SK-N-MC (cell line): ENCODE measurements at regions not wholly inside any gene's neighbourhood (a gene's known extent, or its start where the extent isn't known, plus 50 kb on each side); places are given as distances from the start of the nearest gene placed in this dataset.
"Not testable (repeated sequence)": the region's sequence is repeated elsewhere in the genome, so short reads cannot be mapped to it uniquely, and the experiment has no call there.

Source experiments
- DNase-seq: peaks from one replicate; pipeline ENCODE4 v3.0.0-alpha.2; 2011; ENCODE audit warnings: low read depth, low spot score
- H3K27ac ChIP-seq: fragments of 200-600 bp; sonication (generic); 2 replicates; pipeline ENCODE4 v1.5.1; 2016; ENCODE audit warnings: mixed run types
- H3K36me3 ChIP-seq: fragments of 200-600 bp; sonication (generic); 2 replicates; pipeline ENCODE4 v1.6.1; 2017; ENCODE audit warnings: antibody characterized with exemption, low read length, mixed read lengths; ENCODE audit not compliant: insufficient read depth
- H3K4me3 ChIP-seq: fragments of 200-600 bp; sonication (generic); 2 replicates; pipeline ENCODE4 v1.5.1; 2016
- H3K9ac ChIP-seq: fragments of 200-600 bp; sonication (generic); 2 replicates; pipeline ENCODE4 v1.8.0; 2017; ENCODE audit warnings: mixed run types, mixed read lengths; ENCODE audit not compliant: insufficient read length
- H3K9me3 ChIP-seq: fragments of 200-600 bp; sonication (generic); 2 replicates; pipeline ENCODE4 v1.6.1; 2017; ENCODE audit warnings: low read depth, mild to moderate bottlenecking, antibody characterized with exemption, low read length, moderate library complexity, mixed read lengths
- EZH2 ChIP-seq: fragments of 200-600 bp; sonication (generic); IDR thresholded peaks from one replicate; pipeline ENCODE4 v1.6.1; 2017; ENCODE audit warnings: antibody characterized with exemption
- FOXP2 ChIP-seq: optimal IDR thresholded peaks from 2 replicates; pipeline ENCODE3; 2011; ENCODE audit warnings: mild to moderate bottlenecking, moderate library complexity; ENCODE audit not compliant: insufficient read depth; ENCODE audit errors: extremely low read length, control extremely low read depth
- POLR2AphosphoS5 ChIP-seq: IDR thresholded peaks from 2 replicates; pipeline ENCODE4 v1.6.1; 2012; ENCODE audit warnings: mild to moderate bottlenecking, low read depth, low read length, borderline replicate concordance

DNA sequence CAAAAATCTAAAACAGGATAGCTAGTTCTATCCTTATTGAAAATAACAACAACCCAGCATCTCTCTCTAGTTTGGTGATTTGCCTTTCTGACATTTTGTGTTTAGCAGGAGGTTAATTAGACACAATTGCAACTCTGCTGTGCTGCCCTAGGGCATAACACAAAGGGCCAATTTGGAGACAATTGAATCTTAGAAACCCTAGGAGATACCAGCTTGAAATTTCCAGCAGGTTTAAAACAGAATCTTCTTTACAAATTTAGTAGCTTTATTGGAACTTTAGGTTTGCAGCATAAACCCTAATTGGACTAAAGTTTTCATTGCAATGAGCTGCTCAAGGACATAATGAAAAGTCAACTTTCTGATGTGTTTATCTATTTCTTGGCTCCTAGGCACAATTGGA, 166.7 kb upstream of the FER start:
- Histone ChIP-seq H3K27ac (no peak overlapping the region), H3K4me3 (no peak overlapping the region), H3K9me3 (no peaks in the 10 kb centered on the region), H3K9ac (no peak overlapping the region), H3K36me3 (no peaks in the 10 kb centered on the region)
- DNase-seq, result no peak
- no peak for TF ChIP-seq POLR2AphosphoS5
- TF ChIP-seq EZH2, result no peak
- no peak for TF ChIP-seq FOXP2

DNA sequence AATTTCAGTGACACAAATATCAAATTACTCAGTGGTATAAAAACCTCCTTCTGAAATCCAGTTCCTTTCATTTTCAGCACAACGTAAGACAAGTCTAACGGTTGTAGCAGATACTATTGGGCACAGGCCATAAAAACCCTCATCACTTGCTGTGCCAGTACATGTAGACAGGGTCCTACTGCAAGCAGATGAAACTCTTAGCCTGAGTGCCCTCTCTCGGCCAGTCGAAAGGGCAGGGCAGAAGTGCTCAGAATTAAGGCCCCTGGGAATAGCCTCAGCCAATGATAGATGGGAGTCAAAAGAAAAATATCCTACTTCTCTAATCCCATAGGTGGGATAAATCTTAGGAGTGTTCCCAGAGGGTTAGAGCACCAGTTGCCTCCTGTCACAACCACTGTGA, 168.5 kb upstream of the FER start:
- H3K9me3 ChIP-seq, result no peaks in the 10 kb centered on the region
- no peaks in the 10 kb centered on the region for H3K36me3 ChIP-seq
- no peak for DNase-seq
- H3K4me3 ChIP-seq, result no peak overlapping the region
- no peak overlapping the region for H3K27ac ChIP-seq
- TF ChIP-seq POLR2AphosphoS5 (no peak), FOXP2 (no peak), EZH2 (no peak)
- no peak overlapping the region for H3K9ac ChIP-seq

DNA sequence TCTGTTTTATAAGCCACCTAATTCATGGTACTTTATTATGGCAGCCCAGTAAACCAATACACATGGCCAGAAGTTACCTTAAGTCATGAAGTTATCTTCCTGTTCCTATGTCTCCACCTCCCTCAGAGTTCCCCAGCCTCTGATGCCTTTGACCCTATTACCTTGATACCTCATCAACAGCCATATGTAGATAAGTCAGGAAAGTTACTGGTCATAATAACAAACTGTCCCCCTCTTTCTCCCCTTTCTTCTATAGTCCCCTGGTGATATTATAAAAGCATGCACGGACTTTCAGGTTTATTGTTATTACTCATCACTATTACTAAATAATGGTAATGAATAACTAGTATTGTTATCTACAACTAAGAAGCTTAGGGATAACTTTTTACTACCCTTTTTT, 168.9 kb upstream of the FER start:
- H3K9me3 ChIP-seq, result no peaks in the 10 kb centered on the region
- TF ChIP-seq POLR2AphosphoS5 (no peak), FOXP2 (no peak), EZH2 (no peak)
- H3K4me3 ChIP-seq, result no peak overlapping the region
- no peak overlapping the region for H3K27ac ChIP-seq
- no peak overlapping the region for H3K9ac ChIP-seq
- H3K36me3 ChIP-seq, result no peaks in the 10 kb centered on the region
- no peak for DNase-seq

DNA sequence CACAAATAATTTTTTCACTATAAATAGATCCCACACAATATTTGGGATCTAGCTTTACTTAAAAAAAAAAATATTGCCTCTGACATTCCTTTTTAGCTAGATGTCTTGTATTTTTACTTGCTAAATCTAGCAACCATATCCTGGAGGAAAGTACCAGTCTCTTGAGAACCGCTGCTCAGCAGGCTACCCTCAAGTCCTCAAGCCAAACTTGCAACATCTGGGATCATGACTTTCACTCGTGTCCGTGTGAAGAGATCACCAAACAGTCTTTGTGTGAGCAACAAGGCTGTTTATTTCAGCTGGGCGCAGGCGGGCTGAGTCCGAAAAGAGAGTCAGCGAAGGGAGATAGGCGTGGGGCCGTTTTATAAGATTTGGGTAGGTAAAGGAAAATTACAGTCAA, 180.3 kb upstream of the FER start:
- H3K27ac ChIP-seq, result no peak overlapping the region

DNA sequence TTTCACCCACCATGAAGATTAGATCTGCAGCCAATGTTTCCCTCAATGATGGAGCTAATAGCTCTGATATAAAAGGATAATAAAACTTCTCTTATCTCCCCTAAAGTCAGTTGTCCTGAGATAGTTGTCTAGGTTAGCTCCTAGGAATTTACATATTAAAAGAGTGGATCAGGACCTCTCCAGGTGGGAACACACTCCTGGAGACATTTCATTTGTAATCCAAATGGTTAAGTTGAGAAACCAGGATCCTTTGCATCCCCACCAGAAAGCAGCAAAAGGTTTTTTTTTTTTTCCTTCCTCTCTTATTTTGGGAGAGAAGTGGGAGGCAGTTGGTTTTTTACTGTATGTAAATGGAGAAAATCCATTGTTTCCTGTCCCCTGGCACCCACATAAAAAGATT, 182.5 kb upstream of the FBXL17 start:
- TF ChIP-seq POLR2AphosphoS5 (no peak), FOXP2 (no peak), EZH2 (no peak)
- no peaks in the 10 kb centered on the region for H3K36me3 ChIP-seq
- H3K4me3 ChIP-seq, result no peak overlapping the region
- no peak overlapping the region for H3K27ac ChIP-seq
- no peak overlapping the region for H3K9ac ChIP-seq
- no peak for DNase-seq
- H3K9me3 ChIP-seq, result no peaks in the 10 kb centered on the region

More for the DNA sequence above, 180.3 kb upstream of the FER start:
- Histone ChIP-seq H3K4me3 (no peak overlapping the region), H3K9me3 (no peaks in the 10 kb centered on the region), H3K36me3 (no peaks in the 10 kb centered on the region), H3K9ac (no peak overlapping the region)
- DNase-seq, result no peak
- TF ChIP-seq EZH2 (no peak), FOXP2 (no peak)

DNA sequence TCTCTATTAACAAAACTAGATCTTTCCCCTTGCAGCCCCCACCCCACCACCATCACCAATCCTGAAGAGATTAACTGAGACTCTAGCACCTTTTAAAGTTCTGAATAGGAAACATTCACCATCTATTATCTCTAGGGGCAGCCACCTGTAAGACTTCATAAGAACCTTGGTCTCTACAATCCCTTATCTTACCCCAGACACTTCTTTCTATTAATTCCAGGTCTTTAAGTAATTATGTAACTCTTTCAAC, 180.2 kb upstream of the FBXL17 start:
- Histone ChIP-seq H3K9me3 (no peaks in the 10 kb centered on the region), H3K36me3 (no peaks in the 10 kb centered on the region), H3K27ac (no peak overlapping the region), H3K4me3 (no peak overlapping the region), H3K9ac (no peak overlapping the region)
- TF ChIP-seq POLR2AphosphoS5 (no peak), FOXP2 (no peak), EZH2 (no peak)
- DNase-seq, result no peak

DNA sequence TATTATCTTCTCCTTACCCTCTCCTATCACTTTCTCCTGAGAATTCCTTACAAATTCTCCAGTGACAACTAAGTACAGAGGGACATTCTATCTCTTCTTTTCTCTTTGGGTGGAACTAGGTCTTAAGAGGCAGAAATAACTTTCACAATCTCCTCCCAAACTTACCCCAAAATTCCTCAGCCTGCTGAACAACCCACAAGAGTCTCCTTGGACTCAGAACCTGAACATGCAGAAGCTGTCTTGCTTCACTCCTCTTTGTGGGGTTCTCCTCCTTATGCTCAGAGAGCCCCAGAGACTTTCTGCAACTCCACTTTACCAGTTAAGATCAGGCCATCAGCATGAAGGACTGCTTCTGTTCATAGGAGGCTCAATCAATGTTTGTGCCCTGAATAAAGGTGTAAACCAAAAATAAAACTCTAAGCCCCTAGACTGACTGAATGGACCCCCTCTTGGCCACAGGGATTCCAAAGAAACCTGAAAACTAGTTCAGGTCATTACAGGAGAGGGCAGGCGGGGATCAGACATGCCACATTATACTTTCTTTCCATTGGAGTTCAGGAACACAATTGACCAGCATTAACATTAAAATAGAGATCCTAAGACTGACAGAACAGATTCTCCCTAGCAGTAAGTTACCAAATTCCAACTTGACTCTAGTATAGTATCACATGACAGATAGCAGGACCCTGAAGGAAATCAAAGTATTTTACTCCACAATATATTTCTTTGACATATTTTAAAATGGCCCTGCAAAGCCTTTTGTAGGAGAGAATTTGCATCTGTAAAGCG, 179.7 kb upstream of the FBXL17 start:
- Histone ChIP-seq H3K27ac (no peak overlapping the region), H3K4me3 (no peak overlapping the region), H3K36me3 (no peaks in the 10 kb centered on the region), H3K9ac (no peak overlapping the region), H3K9me3 (no peaks in the 10 kb centered on the region)
- TF ChIP-seq EZH2, result no peak
- TF ChIP-seq FOXP2, result no peak
- no peak for TF ChIP-seq POLR2AphosphoS5
- DNase-seq, result no peak

DNA sequence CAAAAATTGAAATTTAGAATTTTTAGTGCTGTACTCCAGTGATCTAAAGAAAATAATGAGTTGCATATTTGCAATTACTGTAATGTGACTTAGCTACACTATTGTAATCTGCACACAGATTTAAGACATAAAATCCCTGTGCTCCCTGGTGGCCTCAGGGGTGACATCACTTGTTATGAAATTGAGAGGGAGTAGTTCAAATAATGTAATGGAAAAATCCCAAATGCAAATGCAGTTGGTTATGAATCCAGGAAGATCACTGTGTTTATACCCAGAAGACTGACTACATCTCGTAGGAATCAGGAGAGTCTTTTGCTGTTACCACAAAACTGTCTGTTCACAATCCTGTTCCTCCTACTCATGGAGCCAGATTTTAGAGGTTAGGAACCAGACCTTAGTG, 178.7 kb upstream of the FBXL17 start:
- no peak overlapping the region for H3K9ac ChIP-seq
- DNase-seq, result peak; percentile 16
- H3K27ac ChIP-seq, result no peak overlapping the region
- TF ChIP-seq POLR2AphosphoS5, result no peak
- no peak for TF ChIP-seq FOXP2
- no peak for TF ChIP-seq EZH2
- H3K36me3 ChIP-seq, result no peaks in the 10 kb centered on the region
- no peak overlapping the region for H3K4me3 ChIP-seq
- no peaks in the 10 kb centered on the region for H3K9me3 ChIP-seq

DNA sequence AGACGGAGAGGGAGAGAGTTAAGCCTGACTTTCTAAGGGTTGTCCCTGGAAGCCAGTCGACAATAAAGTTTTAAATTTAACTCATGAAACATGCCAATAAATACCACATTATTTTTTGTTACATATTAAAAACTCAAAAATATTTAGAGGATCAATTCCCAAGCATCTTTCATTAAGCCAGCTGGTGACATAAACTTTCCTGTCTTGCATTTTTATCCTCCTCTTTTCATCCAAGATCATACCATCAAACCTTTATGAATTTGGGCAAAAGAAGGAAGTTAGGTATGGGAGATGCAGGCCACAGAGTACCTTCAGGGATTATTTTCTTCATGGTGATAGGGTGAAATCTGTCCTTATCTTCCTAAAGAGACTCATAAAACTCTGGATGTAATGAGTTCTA, 178.3 kb upstream of the FBXL17 start:
- Histone ChIP-seq H3K4me3 (no peak overlapping the region), H3K36me3 (no peaks in the 10 kb centered on the region), H3K27ac (no peak overlapping the region), H3K9me3 (no peaks in the 10 kb centered on the region), H3K9ac (no peak overlapping the region)
- TF ChIP-seq FOXP2 (no peak), EZH2 (no peak), POLR2AphosphoS5 (no peak)
- no peak for DNase-seq

DNA sequence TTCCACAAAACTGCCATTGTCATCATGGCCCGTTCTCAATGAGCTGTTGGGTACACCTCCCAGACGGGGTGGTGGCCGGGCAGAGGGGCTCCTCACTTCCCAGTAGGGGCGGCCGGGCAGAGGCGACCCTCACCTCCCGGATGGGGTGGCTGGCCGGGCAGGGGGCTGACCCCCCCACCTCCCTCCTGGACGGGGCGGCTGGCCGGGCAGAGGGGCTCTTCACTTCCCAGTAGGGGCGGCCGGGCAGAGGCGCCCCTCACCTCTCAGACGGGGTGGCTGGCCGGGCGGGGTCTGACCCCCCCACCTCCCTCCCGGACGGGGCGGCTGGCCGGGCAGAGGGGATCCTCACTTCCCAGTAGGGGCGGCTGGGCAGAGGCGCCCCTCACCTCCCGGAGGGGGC, 176.9 kb upstream of the FBXL17 start:
- H3K4me3 ChIP-seq, H3K9ac ChIP-seq, DNase-seq, H3K27ac ChIP-seq, H3K36me3 ChIP-seq, H3K9me3 ChIP-seq: not testable (repeated sequence)

DNA sequence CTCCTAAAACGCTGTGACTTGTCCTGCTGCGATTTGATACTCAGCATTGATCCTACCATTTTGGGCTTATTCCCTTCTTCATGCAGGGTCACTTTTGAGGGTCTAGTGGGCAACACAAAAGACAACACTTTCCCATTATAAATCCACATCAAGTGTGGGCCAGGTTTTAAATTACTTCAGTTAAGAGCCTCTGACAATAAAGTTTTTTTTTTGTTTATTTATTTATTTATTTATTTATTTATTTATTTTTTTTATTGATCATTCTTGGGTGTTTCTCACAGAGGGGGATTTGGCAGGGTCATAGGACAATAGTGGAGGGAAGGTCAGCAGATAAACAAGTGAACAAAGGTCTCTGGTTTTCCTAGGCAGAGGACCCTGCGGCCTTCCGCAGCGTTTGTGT, 176.2 kb upstream of the FBXL17 start:
- DNase-seq, H3K9me3 ChIP-seq: not testable (repeated sequence)

More for the DNA sequence above, 176.2 kb upstream of the FBXL17 start:
- H3K27ac ChIP-seq, H3K36me3 ChIP-seq, H3K9ac ChIP-seq, H3K4me3 ChIP-seq: not testable (repeated sequence)
